GM23338 (cell line): ENCODE measurements at regions not wholly inside any gene's neighbourhood (a gene's known extent, or its start where the extent isn't known, plus 50 kb on each side); places are given as distances from the start of the nearest gene placed in this dataset.
A peak's percentile ranks its signal among the peaks of the same experiment; 100 is the strongest.

ENCODE experiments used
- ATAC-seq: fragments of 200-7000 bp; cut with Tn5 transposase; 3 replicates; pipeline ENCODE4 v1.9.1; 2020
- DNase-seq: peaks from one replicate; pipeline ENCODE4 v3.0.0-alpha.2; 2015; ENCODE audit warnings: low spot score
- H2AFZ ChIP-seq: fragments of 200-600 bp; sonication (generic); 2 replicates; pipeline ENCODE4 v1.8.0; 2016; ENCODE audit warnings: antibody characterized with exemption, mild to moderate bottlenecking, moderate library complexity
- H3F3A ChIP-seq: fragments of 200-600 bp; sonication (generic); replicated peaks from 2 replicates; pipeline ENCODE4 v1.8.0; 2017; ENCODE audit warnings: antibody characterized with exemption, mixed run types, low read depth
- H3K27ac ChIP-seq: fragments of 200-600 bp; sonication (generic); 2 replicates; pipeline ENCODE4 v1.6.1; 2016; ENCODE audit warnings: low read depth
- H3K27me3 ChIP-seq: fragments of 200-600 bp; sonication (generic); 2 replicates; pipeline ENCODE4 v1.8.0; 2016; ENCODE audit warnings: mild to moderate bottlenecking, mixed run types, moderate library complexity; ENCODE audit not compliant: insufficient read depth
- H3K36me3 ChIP-seq: fragments of 200-600 bp; sonication (generic); 2 replicates; pipeline ENCODE4 v1.8.0; 2016; ENCODE audit warnings: mild to moderate bottlenecking; ENCODE audit not compliant: insufficient read depth
- H3K4me1 ChIP-seq: fragments of 200-600 bp; sonication (generic); 2 replicates; pipeline ENCODE4 v1.8.0; 2016; ENCODE audit warnings: mild to moderate bottlenecking, moderate library complexity; ENCODE audit not compliant: insufficient read depth
- H3K4me2 ChIP-seq: fragments of 200-600 bp; sonication (generic); 2 replicates; pipeline ENCODE4 v1.7.1; 2017; ENCODE audit warnings: mixed run types
- H3K4me3 ChIP-seq: fragments of 200-600 bp; sonication (generic); 2 replicates; pipeline ENCODE4 v1.6.1; 2016; ENCODE audit warnings: mixed run types
- H3K79me2 ChIP-seq: fragments of 200-600 bp; sonication (generic); replicated peaks from 2 replicates; pipeline ENCODE4 v1.8.0; 2017; ENCODE audit warnings: mild to moderate bottlenecking; ENCODE audit not compliant: insufficient read depth
- H3K9me2 ChIP-seq: fragments of 200-600 bp; sonication (generic); 2 replicates; pipeline ENCODE4 v1.8.0; 2017; ENCODE audit not compliant: insufficient read depth
- H4K20me1 ChIP-seq: fragments of 200-600 bp; sonication (generic); replicated peaks from 2 replicates; pipeline ENCODE4 v1.8.0; 2017; ENCODE audit warnings: mild to moderate bottlenecking; ENCODE audit not compliant: insufficient read depth
- H3K27ac Mint-ChIP-seq: 2 replicates; pipeline ENCODE4 v1.8.0; 2020; ENCODE audit warnings: inconsistent platforms, mild to moderate bottlenecking, moderate library complexity, mixed read lengths
- H3K27me3 Mint-ChIP-seq: 3 replicates; pipeline ENCODE4 v1.8.0; 2022; ENCODE audit warnings: low read depth, mild to moderate bottlenecking, moderate library complexity, mixed read lengths, inconsistent platforms; ENCODE audit not compliant: insufficient read depth, poor library complexity
- H3K36me3 Mint-ChIP-seq: 3 replicates; pipeline ENCODE4 v1.8.0; 2021; ENCODE audit warnings: low read depth, mild to moderate bottlenecking, inconsistent platforms, moderate library complexity, mixed read lengths
- H3K4me1 Mint-ChIP-seq: 3 replicates; pipeline ENCODE4 v1.8.0; 2020; ENCODE audit warnings: mild to moderate bottlenecking, inconsistent platforms, mixed read lengths
- H3K4me3 Mint-ChIP-seq: 3 replicates; pipeline ENCODE4 v1.8.0; 2021; ENCODE audit warnings: moderate library complexity, mild to moderate bottlenecking, inconsistent platforms, mixed read lengths
- H3K9me3 Mint-ChIP-seq: 3 replicates; pipeline ENCODE4 v1.8.0; 2020; ENCODE audit warnings: moderate library complexity, mild to moderate bottlenecking, inconsistent platforms, mixed read lengths
- CREB1 ChIP-seq: fragments of 250-450 bp; sonication (Bioruptor Pico); IDR thresholded peaks from 2 replicates; pipeline ENCODE4 v1.5.0; 2020; ENCODE audit warnings: low read depth, mild to moderate bottlenecking, moderate library complexity
- EZH2 ChIP-seq: fragments of 200-600 bp; sonication (generic); IDR thresholded peaks from one replicate; pipeline ENCODE4 v1.8.0; 2017; ENCODE audit warnings: antibody characterized with exemption, mild to moderate bottlenecking, low read depth; ENCODE audit not compliant: unreplicated experiment
- EZH2phosphoT487 ChIP-seq: fragments of 200-600 bp; sonication (generic); IDR thresholded peaks from one replicate; pipeline ENCODE4 v1.8.1; 2018; ENCODE audit warnings: antibody characterized with exemption; ENCODE audit not compliant: unreplicated experiment
- JUNB ChIP-seq: IDR thresholded peaks from one replicate; pipeline ENCODE4 v1.6.1; 2016; ENCODE audit warnings: antibody characterized with exemption; ENCODE audit not compliant: unreplicated experiment
- NANOG ChIP-seq: IDR thresholded peaks from 2 replicates; pipeline ENCODE4 v1.6.1; 2016; ENCODE audit warnings: antibody characterized with exemption, borderline replicate concordance
- POLR2AphosphoS5 ChIP-seq: IDR thresholded peaks from 2 replicates; pipeline ENCODE4 v1.6.1; 2016; ENCODE audit warnings: antibody characterized with exemption, low read depth
- REST ChIP-seq: IDR thresholded peaks from one replicate; pipeline ENCODE4 v1.6.1; 2018; ENCODE audit warnings: antibody characterized with exemption; ENCODE audit not compliant: unreplicated experiment
- STAT1 ChIP-seq: IDR thresholded peaks from one replicate; pipeline ENCODE4 v1.6.1; 2016; ENCODE audit warnings: antibody characterized with exemption; ENCODE audit not compliant: unreplicated experiment
- ZNF114 ChIP-seq: fragments of 250-450 bp; sonication (Bioruptor Pico); IDR thresholded peaks from 2 replicates; pipeline ENCODE4 v1.5.0; 2020; ENCODE audit warnings: mild to moderate bottlenecking, moderate library complexity
- ZNF331 ChIP-seq: fragments of 250-450 bp; sonication (Bioruptor Pico); IDR thresholded peaks from 2 replicates; pipeline ENCODE4 v1.5.0; 2020; ENCODE audit warnings: low read depth, mild to moderate bottlenecking, moderate library complexity
- ZNF462 ChIP-seq: fragments of 250-450 bp; sonication (Bioruptor Pico); IDR thresholded peaks from 2 replicates; pipeline ENCODE4 v1.5.0; 2020; ENCODE audit warnings: mild to moderate bottlenecking, moderate library complexity
- TF ChIP-seq, protein P1 (sequence below), 2 experiments: fragments of 200-600 bp in 1 of 2; sonication (generic) in 1 of 2; conservative IDR thresholded peaks; 2 replicates each; pipeline versions ENCODE4 v1.5.1 to v1.6.1; 2016 to 2017; ENCODE audit warnings: antibody characterized with exemption in 2 of 2, low read depth in 2 of 2, mild to moderate bottlenecking in 2 of 2, moderate library complexity in 1 of 2
- TF ChIP-seq, protein P2 (sequence below): IDR thresholded peaks from 2 replicates; pipeline ENCODE4 v1.6.1; 2016; ENCODE audit warnings: antibody characterized with exemption

- H3K4me3 Mint-ChIP-seq, result no peak overlapping the region
These were observed 92.1 kb upstream of the CREB1 start for GRCh38 chr2:207437524-207438143.

More at GRCh38 chr2:207437524-207438143, 92.1 kb upstream of the CREB1 start:
- H3K9me2 ChIP-seq, result peaks cover 9% of the 10 kb centered on the region
- ATAC-seq, result no peak
- no peak overlapping the region for H3K4me3 ChIP-seq
- H3K4me1 ChIP-seq, result no peaks in the 10 kb centered on the region
- H3K9me3 Mint-ChIP-seq, result no peaks in the 10 kb centered on the region
- peaks cover 4% of the 10 kb centered on the region for H3K27me3 Mint-ChIP-seq
- no peak overlapping the region for H3K27ac Mint-ChIP-seq
- H3K36me3 ChIP-seq, result 0 out of 2 replicates have a peak, but pooled peaks cover 4% of the 10 kb centered on the region
- TF ChIP-seq ZNF462 (CRISPR knock-in tag) (no peak), REST (no peak), ZNF331 (CRISPR knock-in tag) (no peak), ZNF114 (CRISPR knock-in tag) (no peak), POLR2AphosphoS5 (no peak), NANOG (no peak), STAT1 (no peak), EZH2 (no peak), JUNB (no peak), CREB1 (CRISPR knock-in tag) (no peak), EZH2phosphoT487 (no peak)
- TF ChIP-seq, protein P1, sequence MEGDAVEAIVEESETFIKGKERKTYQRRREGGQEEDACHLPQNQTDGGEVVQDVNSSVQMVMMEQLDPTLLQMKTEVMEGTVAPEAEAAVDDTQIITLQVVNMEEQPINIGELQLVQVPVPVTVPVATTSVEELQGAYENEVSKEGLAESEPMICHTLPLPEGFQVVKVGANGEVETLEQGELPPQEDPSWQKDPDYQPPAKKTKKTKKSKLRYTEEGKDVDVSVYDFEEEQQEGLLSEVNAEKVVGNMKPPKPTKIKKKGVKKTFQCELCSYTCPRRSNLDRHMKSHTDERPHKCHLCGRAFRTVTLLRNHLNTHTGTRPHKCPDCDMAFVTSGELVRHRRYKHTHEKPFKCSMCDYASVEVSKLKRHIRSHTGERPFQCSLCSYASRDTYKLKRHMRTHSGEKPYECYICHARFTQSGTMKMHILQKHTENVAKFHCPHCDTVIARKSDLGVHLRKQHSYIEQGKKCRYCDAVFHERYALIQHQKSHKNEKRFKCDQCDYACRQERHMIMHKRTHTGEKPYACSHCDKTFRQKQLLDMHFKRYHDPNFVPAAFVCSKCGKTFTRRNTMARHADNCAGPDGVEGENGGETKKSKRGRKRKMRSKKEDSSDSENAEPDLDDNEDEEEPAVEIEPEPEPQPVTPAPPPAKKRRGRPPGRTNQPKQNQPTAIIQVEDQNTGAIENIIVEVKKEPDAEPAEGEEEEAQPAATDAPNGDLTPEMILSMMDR (conservative IDR thresholded peaks at IDR 0.05; ENCODE audit: low read depth in 2 of 2), result no peak
- TF ChIP-seq, protein P2, sequence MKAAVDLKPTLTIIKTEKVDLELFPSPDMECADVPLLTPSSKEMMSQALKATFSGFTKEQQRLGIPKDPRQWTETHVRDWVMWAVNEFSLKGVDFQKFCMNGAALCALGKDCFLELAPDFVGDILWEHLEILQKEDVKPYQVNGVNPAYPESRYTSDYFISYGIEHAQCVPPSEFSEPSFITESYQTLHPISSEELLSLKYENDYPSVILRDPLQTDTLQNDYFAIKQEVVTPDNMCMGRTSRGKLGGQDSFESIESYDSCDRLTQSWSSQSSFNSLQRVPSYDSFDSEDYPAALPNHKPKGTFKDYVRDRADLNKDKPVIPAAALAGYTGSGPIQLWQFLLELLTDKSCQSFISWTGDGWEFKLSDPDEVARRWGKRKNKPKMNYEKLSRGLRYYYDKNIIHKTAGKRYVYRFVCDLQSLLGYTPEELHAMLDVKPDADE, result no peak
- no peaks in the 10 kb centered on the region for H3K4me1 Mint-ChIP-seq
- H3K4me2 ChIP-seq, result no peak overlapping the region
- H2AFZ ChIP-seq, result 0 out of 2 replicates have a peak overlapping the region, but pooled peaks have one; percentile 2
- no peak for DNase-seq
- H3K36me3 Mint-ChIP-seq, result no peaks in the 10 kb centered on the region
- no peak overlapping the region for H3K27ac ChIP-seq
- H3K79me2 ChIP-seq, result no peaks in the 10 kb centered on the region
- H4K20me1 ChIP-seq, result no peaks in the 10 kb centered on the region
- no peaks in the 10 kb centered on the region for H3K27me3 ChIP-seq
- H3F3A ChIP-seq, result no peaks in the 10 kb centered on the region
